ENCODE measurements at regions not wholly inside any gene's neighbourhood (a gene's known extent, or its start where the extent isn't known, plus 50 kb on each side); places are given as distances from the start of the nearest gene placed in this dataset.
A peak's percentile ranks its signal among the peaks of the same experiment; 100 is the strongest.
"Not testable (repeated sequence)": the region's sequence is repeated elsewhere in the genome, so short reads cannot be mapped to it uniquely, and the experiment has no call there.

DNA sequence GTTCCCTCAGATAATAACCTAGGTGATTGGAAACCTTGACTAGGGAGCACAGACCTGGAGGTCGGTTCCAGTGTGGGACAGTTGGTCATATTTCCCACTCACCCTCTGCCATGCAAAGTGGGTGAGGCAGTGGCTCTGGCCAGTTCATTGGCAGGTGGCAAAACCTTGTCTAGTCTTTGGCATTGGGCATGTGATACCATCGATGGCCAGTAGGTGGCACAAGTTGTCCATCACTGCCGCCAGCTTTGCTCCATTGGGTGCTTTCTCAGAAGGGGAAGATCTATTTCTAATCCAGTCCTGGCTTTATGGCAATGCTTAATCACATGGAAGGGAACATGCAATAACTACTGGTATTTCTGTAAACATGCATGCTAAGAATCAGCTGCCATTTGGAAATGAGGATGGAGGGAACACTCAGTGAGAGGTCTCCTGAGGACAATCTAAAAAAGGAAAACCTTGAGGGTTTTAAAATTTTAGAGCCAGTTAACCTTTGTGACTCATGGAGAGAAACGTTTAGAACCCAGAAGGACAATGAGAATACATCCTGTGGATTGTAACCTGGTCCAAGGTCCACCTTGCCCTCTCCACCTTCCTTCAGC is 207.5 kb upstream of the PLGLB1 start:
- H3K9me3 ChIP-seq; H3K4me1 ChIP-seq; H3K27me3 ChIP-seq; in situ Hi-C loops (cut with MboI; ENCODE audit: low pct_ligation_motif_present in 1 of 4, low pct_unique_long_range_greater_than_20kb in 1 of 4, low sequenced_read_pairs in 3 of 4); H3K4me3 ChIP-seq; DNase-seq; intact Hi-C loops (cut with DNase I; ENCODE audit: low total_unique reads); H3K36me3 ChIP-seq: not testable (repeated sequence)
- H3K27ac ChIP-seq = peak overlapping the region in 1 of 4 donors; percentile 21
- 0% methylated on average over 1 of the region's 4 CpGs; no CpG with 5 or more reads in 1 of the 2 donors for WGBS, 2 donors (ENCODE audit: low coverage in 1 of 2)
- TF ChIP-seq, protein P1, sequence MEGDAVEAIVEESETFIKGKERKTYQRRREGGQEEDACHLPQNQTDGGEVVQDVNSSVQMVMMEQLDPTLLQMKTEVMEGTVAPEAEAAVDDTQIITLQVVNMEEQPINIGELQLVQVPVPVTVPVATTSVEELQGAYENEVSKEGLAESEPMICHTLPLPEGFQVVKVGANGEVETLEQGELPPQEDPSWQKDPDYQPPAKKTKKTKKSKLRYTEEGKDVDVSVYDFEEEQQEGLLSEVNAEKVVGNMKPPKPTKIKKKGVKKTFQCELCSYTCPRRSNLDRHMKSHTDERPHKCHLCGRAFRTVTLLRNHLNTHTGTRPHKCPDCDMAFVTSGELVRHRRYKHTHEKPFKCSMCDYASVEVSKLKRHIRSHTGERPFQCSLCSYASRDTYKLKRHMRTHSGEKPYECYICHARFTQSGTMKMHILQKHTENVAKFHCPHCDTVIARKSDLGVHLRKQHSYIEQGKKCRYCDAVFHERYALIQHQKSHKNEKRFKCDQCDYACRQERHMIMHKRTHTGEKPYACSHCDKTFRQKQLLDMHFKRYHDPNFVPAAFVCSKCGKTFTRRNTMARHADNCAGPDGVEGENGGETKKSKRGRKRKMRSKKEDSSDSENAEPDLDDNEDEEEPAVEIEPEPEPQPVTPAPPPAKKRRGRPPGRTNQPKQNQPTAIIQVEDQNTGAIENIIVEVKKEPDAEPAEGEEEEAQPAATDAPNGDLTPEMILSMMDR (IDR thresholded peaks at IDR 0.05) = peak in 3 of 5 experiments; percentile 42 to 62 (median 50)
- TF ChIP-seq POLR2AphosphoS5 (IDR thresholded peaks at IDR 0.05) = peak in 2 of 3 donors; percentile 54 to 55

DNA sequence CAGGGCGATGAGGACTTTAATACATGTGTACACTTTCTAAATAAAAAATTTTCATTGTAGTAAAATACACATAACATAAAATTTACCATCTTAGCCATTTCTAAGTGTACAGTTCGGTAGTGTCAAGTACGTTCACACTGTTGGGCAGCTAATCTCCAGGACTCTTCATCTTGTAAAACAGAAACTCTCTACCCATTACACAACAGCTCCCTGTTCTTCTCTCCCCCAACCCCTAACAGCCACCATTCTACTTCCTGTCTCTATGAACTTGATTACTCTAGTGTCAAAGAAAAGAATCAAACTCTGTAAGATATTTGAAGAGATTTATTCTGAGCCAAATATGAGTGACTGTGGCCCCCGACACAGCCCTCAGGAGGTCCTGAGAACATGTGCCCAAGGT is 208.3 kb upstream of the PLGLB1 start:
- H3K4me3 ChIP-seq; H3K9me3 ChIP-seq; H3K36me3 ChIP-seq; DNase-seq; H3K4me1 ChIP-seq; intact Hi-C loops (cut with DNase I; ENCODE audit: low total_unique reads); H3K27me3 ChIP-seq; in situ Hi-C loops (cut with MboI; ENCODE audit: low pct_ligation_motif_present in 1 of 4, low pct_unique_long_range_greater_than_20kb in 1 of 4, low sequenced_read_pairs in 3 of 4): not testable (repeated sequence)
- no CpG with 5 or more reads among the region's 4 CpGs for WGBS, 2 donors (ENCODE audit: low coverage in 1 of 2)
- peak overlapping the region in 1 of 4 donors; percentile 21 for H3K27ac ChIP-seq

DNA sequence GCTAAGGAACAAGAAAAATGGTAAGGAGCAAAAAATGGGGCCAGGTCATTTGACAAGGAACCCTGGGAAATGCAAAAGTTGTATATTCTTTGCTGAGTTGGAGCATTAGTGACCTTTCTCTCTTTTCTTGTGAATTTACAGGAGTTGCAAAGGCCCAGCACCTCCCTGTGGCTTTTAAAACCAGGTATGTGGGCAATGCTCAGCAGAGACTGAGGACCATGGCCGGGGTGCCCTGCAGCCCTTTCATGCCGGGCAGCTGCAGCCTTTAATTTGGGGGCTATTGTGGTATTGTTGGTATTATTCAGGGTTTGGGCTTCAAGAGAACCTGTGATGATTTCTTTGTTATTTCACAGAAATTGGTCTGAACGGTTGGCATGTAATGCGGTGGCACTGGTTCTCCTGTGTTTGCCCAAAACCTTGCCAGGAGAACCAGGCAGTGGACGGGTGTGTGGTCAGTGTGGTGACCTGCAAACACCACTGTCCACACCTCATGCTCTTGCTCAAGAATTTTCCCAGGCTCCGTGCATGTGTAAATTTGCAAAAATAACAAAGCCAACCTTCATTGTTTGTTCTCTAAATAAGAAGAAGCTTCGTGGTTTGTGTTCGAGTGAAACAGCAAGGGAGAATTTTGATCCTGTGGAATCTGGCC is 213.8 kb upstream of the PLGLB1 start:
- H3K27ac ChIP-seq; intact Hi-C loops (cut with DNase I; ENCODE audit: low total_unique reads); DNase-seq; H3K4me3 ChIP-seq; H3K4me1 ChIP-seq; H3K27me3 ChIP-seq; in situ Hi-C loops (cut with MboI; ENCODE audit: low pct_ligation_motif_present in 1 of 4, low pct_unique_long_range_greater_than_20kb in 1 of 4, low sequenced_read_pairs in 3 of 4); H3K36me3 ChIP-seq; H3K9me3 ChIP-seq: not testable (repeated sequence)
- WGBS, 2 donors (ENCODE audit: low coverage in 1 of 2) = no CpG with 5 or more reads among the region's 8 CpGs

DNA sequence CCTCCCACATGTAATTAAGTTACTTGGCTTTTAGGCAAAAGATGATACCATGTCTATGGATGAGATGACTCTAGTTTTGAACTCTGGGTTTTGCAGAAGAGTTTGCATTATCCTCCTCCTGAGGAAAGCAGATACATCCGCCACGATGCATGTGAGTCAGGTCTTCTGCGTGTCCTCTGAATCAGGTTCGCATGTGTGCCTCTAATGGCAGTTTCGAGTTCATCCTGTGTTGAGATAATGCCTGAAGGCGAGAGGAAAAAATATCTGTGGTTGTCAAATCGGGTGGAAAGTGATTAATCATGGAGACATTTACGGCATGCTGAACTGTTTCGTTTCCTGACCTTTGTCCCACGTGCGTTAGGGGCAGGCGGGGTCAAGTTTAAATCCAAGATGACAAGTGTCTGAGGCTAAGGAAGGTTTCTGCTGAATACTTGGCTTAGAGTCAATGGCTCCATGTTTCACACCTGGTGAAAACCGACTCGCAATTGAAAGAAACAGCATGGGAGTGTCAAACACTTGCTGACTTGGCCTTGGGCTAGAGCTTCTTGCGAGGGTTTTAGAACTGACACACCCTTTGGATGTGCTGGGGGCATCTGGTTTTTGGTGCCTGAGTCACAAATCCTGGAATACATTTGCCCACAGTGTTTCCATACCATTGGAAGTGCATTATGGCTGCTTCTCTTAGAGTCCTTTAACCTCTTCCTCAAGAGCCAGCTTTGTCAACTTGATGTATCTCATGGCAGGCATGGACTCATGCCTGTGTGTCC is 216.1 kb upstream of the PLGLB1 start:
- DNase-seq; H3K4me3 ChIP-seq; H3K27ac ChIP-seq; H3K36me3 ChIP-seq; H3K27me3 ChIP-seq; H3K9me3 ChIP-seq; intact Hi-C loops (cut with DNase I; ENCODE audit: low total_unique reads); in situ Hi-C loops (cut with MboI; ENCODE audit: low pct_ligation_motif_present in 1 of 4, low pct_unique_long_range_greater_than_20kb in 1 of 4, low sequenced_read_pairs in 3 of 4); H3K4me1 ChIP-seq: not testable (repeated sequence)
- WGBS, 2 donors (ENCODE audit: low coverage in 1 of 2) = 47% methylated on average over 10 of the region's 15 CpGs; no CpG with 5 or more reads in 1 of the 2 donors

DNA sequence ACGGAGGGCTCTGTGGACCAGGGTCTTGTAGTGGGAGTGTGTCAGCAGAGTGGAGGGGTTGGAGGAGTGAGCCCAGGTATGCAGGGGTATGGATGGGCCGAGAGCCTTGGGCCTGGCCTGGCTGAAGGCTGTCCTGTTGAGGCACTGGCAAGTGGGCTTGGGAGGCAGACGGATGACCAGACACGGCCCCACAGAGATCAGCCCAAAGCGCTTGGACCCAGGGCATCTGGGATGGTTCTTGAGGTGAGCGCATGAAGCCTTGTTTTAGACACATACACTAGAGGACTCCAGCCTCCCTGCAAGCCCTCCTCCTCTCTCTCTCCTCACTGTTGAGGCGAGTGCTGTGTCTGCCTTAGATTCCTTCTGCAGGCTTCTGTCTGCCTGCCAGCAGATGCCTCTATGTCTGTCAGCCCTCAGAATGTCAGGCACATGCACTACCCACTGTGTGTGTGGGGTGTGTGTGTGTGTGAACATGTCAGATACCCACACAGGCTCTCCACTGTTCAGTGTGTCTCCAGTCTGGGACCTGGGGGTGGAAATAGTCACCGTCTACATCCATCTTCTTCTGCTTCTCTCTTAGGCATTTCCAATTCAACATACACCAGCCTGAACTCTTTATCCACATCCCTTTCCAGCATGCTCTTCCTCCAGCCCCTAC is 218.0 kb upstream of the PLGLB1 start:
- H3K36me3 ChIP-seq; intact Hi-C loops (cut with DNase I; ENCODE audit: low total_unique reads); H3K4me1 ChIP-seq; DNase-seq; H3K27me3 ChIP-seq; H3K4me3 ChIP-seq; in situ Hi-C loops (cut with MboI; ENCODE audit: low pct_ligation_motif_present in 1 of 4, low pct_unique_long_range_greater_than_20kb in 1 of 4, low sequenced_read_pairs in 3 of 4); H3K9me3 ChIP-seq; H3K27ac ChIP-seq: not testable (repeated sequence)
- 76% methylated on average over 7 of the region's 8 CpGs; no CpG with 5 or more reads in 1 of the 2 donors for WGBS, 2 donors (ENCODE audit: low coverage in 1 of 2)

DNA sequence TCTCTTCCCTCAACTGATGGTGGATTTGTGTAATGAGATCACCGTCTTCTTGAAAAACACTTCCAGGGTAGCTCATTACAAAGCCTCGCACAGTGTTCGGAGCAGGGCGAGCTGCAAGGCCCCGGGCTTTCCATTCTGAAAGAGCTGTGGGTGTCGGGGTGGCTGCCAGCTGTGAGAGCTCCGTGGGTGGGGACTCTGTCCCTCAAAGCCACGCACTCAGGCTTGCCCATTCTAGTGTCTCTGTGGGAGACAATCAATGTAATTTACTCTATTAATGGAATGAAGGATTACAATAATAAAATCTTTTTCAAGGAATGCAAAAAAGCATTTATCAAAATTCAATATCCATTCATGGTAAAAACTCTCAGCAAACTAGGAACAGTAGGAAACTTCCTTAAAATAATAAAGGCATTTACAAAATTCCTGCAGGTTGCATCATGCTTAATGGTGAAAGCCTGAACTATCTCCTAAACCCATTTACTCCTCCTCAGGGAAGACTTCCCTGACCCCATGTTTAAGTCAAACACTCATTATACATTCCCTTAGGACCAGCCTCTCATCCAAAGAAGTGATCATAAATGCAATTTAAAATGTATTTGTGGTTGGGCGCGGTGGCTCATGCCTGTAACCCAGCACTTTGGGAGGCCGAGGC is 224.5 kb upstream of the PLGLB1 start:
- WGBS, 2 donors (ENCODE audit: low coverage in 1 of 2) = 57% methylated on average over 11 of the region's 11 CpGs; no CpG with 5 or more reads in 1 of the 2 donors
- H3K4me1 ChIP-seq; H3K9me3 ChIP-seq; in situ Hi-C loops (cut with MboI; ENCODE audit: low pct_ligation_motif_present in 1 of 4, low pct_unique_long_range_greater_than_20kb in 1 of 4, low sequenced_read_pairs in 3 of 4); H3K27ac ChIP-seq; DNase-seq; H3K27me3 ChIP-seq; H3K36me3 ChIP-seq; H3K4me3 ChIP-seq; intact Hi-C loops (cut with DNase I; ENCODE audit: low total_unique reads): not testable (repeated sequence)

DNA sequence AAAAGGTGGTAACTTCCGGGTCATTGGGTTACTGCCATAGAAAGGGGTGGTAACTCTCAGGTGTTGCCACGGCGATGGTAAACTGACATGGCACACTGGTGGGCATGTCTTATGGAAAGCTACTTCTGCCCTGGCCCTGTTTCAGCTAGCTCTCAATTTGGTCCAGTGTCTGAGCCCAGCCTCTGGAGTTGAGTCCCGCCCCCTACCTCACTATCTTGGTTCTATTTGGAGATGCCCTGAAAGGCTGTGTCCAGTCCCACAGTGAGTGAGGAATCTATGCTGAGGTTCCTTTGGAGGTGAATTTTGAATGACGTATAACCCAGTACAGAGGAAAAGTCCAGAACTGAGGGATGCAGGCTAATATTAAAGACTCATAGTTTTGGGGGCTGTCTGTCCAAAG is 230.4 kb upstream of the PLGLB1 start:
- H3K36me3 ChIP-seq; H3K9me3 ChIP-seq; H3K4me3 ChIP-seq; intact Hi-C loops (cut with DNase I; ENCODE audit: low total_unique reads); H3K27ac ChIP-seq; in situ Hi-C loops (cut with MboI; ENCODE audit: low pct_ligation_motif_present in 1 of 4, low pct_unique_long_range_greater_than_20kb in 1 of 4, low sequenced_read_pairs in 3 of 4); DNase-seq; H3K27me3 ChIP-seq; H3K4me1 ChIP-seq: not testable (repeated sequence)
- 85% methylated on average over 1 of the region's 5 CpGs; no CpG with 5 or more reads in 1 of the 2 donors for WGBS, 2 donors (ENCODE audit: low coverage in 1 of 2)

DNA sequence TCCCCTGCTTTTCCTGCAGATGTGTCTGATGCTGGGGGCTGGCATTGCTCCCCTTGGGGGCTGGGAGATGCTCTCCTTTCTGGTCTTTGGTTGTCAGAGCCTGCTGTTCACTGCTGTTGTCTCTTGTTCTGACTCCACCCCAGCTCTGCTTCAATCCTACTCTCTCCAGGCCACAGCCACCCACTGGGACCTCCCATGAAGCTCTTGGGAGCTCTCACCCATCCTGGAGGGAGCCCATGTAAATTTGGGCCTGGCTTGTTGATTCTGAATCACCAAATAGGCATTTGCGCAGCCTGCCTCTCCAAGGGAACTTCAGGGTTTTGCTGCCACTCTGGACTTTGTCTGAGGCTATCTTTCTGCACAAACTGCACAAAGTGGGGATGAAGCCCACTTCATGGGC is 232.9 kb upstream of the PLGLB1 start:
- DNase-seq; H3K4me3 ChIP-seq; H3K27ac ChIP-seq; H3K36me3 ChIP-seq; in situ Hi-C loops (cut with MboI; ENCODE audit: low pct_ligation_motif_present in 1 of 4, low pct_unique_long_range_greater_than_20kb in 1 of 4, low sequenced_read_pairs in 3 of 4); H3K4me1 ChIP-seq; intact Hi-C loops (cut with DNase I; ENCODE audit: low total_unique reads); H3K9me3 ChIP-seq; H3K27me3 ChIP-seq: not testable (repeated sequence)
- no CpG with 5 or more reads among the region's 1 CpG for WGBS, 2 donors (ENCODE audit: low coverage in 1 of 2)

DNA sequence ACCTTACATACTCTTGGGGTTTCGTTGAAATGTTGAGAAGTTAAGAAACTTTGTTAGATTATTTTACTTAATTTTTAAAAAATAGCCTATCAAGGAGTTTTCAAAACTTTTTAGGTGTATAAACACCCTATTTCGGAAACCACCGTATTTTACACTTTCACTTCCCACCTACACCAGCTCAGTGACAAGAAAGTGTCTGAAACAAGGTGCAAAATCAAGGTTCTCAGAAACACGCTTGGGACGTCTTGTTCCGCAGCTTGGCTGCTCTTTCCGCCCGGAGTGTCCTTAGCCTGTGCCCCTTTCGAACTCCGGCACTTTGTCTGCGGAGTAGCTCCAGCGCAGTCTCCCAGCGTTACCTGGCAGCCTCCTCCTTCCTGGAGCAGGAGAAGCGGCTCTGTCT is 233.8 kb upstream of the PLGLB1 start:
- 80 to 87% methylated on average over 2 to 6 of the region's 14 CpGs for WGBS, 2 donors (ENCODE audit: low coverage in 1 of 2)
- intact Hi-C loops (cut with DNase I; ENCODE audit: low total_unique reads); H3K27ac ChIP-seq; H3K4me1 ChIP-seq; DNase-seq; H3K36me3 ChIP-seq; H3K9me3 ChIP-seq; H3K4me3 ChIP-seq; H3K27me3 ChIP-seq; in situ Hi-C loops (cut with MboI; ENCODE audit: low pct_ligation_motif_present in 1 of 4, low pct_unique_long_range_greater_than_20kb in 1 of 4, low sequenced_read_pairs in 3 of 4): not testable (repeated sequence)
